HEK293 (cell line): ENCODE measurements at regions not wholly inside any gene's neighbourhood (a gene's known extent, or its start where the extent isn't known, plus 50 kb on each side); places are given as distances from the start of the nearest gene placed in this dataset.

Source experiments
- CTCF ChIA-PET: fragments of 350-600 bp; formaldehyde crosslinking; extraction: SDS; loops from one replicate; lab custom pipeline; 2021; ENCODE audit warnings: antibody characterized with exemption; lab: Yijun Ruan, JAX
- POLR2A ChIA-PET: fragments of 300-600 bp; formaldehyde crosslinking; extraction: SDS; loops from one replicate; lab custom pipeline; 2020; ENCODE audit warnings: antibody characterized with exemption, inconsistent platforms; lab: Yijun Ruan, JAX
- H3K27ac ChIP-seq: fragments of 200-500 bp; sonication (Bioruptor generic); 2 replicates; pipeline ENCODE4 v1.5.1; 2014; ENCODE audit warnings: low read depth, low read length, control low read depth, inconsistent platforms; ENCODE audit errors: extremely low read depth
- H3K36me3 ChIP-seq, 2 experiments: fragments of 200-500 bp in 1 of 2; sonication (Bioruptor generic) in 1 of 2; 1 replicate in 1 of 2; 2 replicates in 1 of 2; pipeline ENCODE4 v1.5.1; 2014 to 2017; ENCODE audit warnings: inconsistent platforms in 2 of 2, low read length in 2 of 2; ENCODE audit not compliant: control insufficient read depth in 2 of 2, insufficient read depth in 1 of 2
- H3K4me1 ChIP-seq: fragments of 200-500 bp; sonication (Bioruptor generic); 2 replicates; pipeline ENCODE4 v1.5.1; 2014; ENCODE audit warnings: mild to moderate bottlenecking, low read length, inconsistent platforms; ENCODE audit not compliant: control insufficient read depth, insufficient read depth
- H3K4me3 ChIP-seq: 2 replicates; pipeline ENCODE4 v1.5.1; 2011; ENCODE audit warnings: low read depth, mild to moderate bottlenecking, control low read depth, low read length, moderate library complexity
- H3K9me3 ChIP-seq: fragments of 200-500 bp; sonication (Bioruptor generic); 2 replicates; pipeline ENCODE4 v1.5.1; 2014; ENCODE audit warnings: low read depth, low read length, inconsistent platforms; ENCODE audit not compliant: control insufficient read depth, insufficient read depth
- ATF2 ChIP-seq: fragments of 450-650 bp; formaldehyde crosslinking; IDR thresholded peaks from 2 replicates; pipeline ENCODE4 v1.5.1; 2016; ENCODE audit warnings: missing biosample characterization, missing genetic modification characterization, low read depth
- EGR2 ChIP-seq: fragments of 450-650 bp; formaldehyde crosslinking; IDR thresholded peaks from 2 replicates; pipeline ENCODE4 v1.5.1; 2016; ENCODE audit warnings: low read depth, missing biosample characterization, missing genetic modification characterization
- IKZF3 ChIP-seq: fragments of 450-650 bp; IDR thresholded peaks from 2 replicates; pipeline ENCODE4 v1.5.0; 2018; ENCODE audit warnings: missing biosample characterization, mild to moderate bottlenecking, missing genetic modification characterization, moderate library complexity
- KLF17 ChIP-seq: fragments of 450-650 bp; formaldehyde crosslinking; IDR thresholded peaks from 2 replicates; pipeline ENCODE4 v1.5.1; 2016; ENCODE audit warnings: missing biosample characterization, missing genetic modification characterization
- PATZ1 ChIP-seq: fragments of 450-650 bp; formaldehyde crosslinking; IDR thresholded peaks from 2 replicates; pipeline ENCODE4 v1.5.1; 2016; ENCODE audit warnings: missing biosample characterization, missing genetic modification characterization
- PRDM1 ChIP-seq: fragments of 450-650 bp; formaldehyde crosslinking; IDR thresholded peaks from 2 replicates; pipeline ENCODE4; 2016; ENCODE audit warnings: missing biosample characterization, missing genetic modification characterization
- PRDM10 ChIP-seq: fragments of 450-650 bp; formaldehyde crosslinking; IDR thresholded peaks from 2 replicates; pipeline ENCODE4 v1.5.1; 2016; ENCODE audit warnings: missing biosample characterization, missing genetic modification characterization
- SP7 ChIP-seq: fragments of 450-650 bp; formaldehyde crosslinking; IDR thresholded peaks from 2 replicates; pipeline ENCODE4 v1.5.1; 2016; ENCODE audit warnings: missing biosample characterization, missing genetic modification characterization
- ZBTB1 ChIP-seq: fragments of 450-650 bp; formaldehyde crosslinking; IDR thresholded peaks from 2 replicates; pipeline ENCODE4 v1.5.1; 2016; ENCODE audit warnings: missing biosample characterization, missing genetic modification characterization
- ZEB2 ChIP-seq: fragments of 450-650 bp; formaldehyde crosslinking; IDR thresholded peaks from 2 replicates; pipeline ENCODE4 v1.5.1; 2016; ENCODE audit warnings: missing biosample characterization, missing genetic modification characterization
- ZFP37 ChIP-seq: fragments of 450-650 bp; formaldehyde crosslinking; IDR thresholded peaks from 2 replicates; pipeline ENCODE4 v1.5.1; 2016; ENCODE audit warnings: missing biosample characterization, missing genetic modification characterization
- ZNF112 ChIP-seq: fragments of 450-650 bp; formaldehyde crosslinking; IDR thresholded peaks from 2 replicates; pipeline ENCODE4 v1.5.0; 2017; ENCODE audit warnings: missing biosample characterization, missing genetic modification characterization
- ZNF18 ChIP-seq: fragments of 450-650 bp; formaldehyde crosslinking; IDR thresholded peaks from 2 replicates; pipeline ENCODE4 v1.5.1; 2016; ENCODE audit warnings: missing biosample characterization, missing genetic modification characterization
- ZNF211 ChIP-seq: fragments of 450-650 bp; formaldehyde crosslinking; IDR thresholded peaks from 2 replicates; pipeline ENCODE4 v1.5.1; 2016; ENCODE audit warnings: low read depth, missing biosample characterization, missing genetic modification characterization
- ZNF24 ChIP-seq: fragments of 450-650 bp; formaldehyde crosslinking; IDR thresholded peaks from 2 replicates; pipeline ENCODE4 v1.5.1; 2016; ENCODE audit warnings: missing biosample characterization, missing genetic modification characterization
- ZNF280C ChIP-seq: fragments of 450-650 bp; formaldehyde crosslinking; IDR thresholded peaks from 2 replicates; pipeline ENCODE4 v1.5.1; 2016; ENCODE audit warnings: missing biosample characterization, missing genetic modification characterization
- ZNF544 ChIP-seq: fragments of 450-650 bp; formaldehyde crosslinking; IDR thresholded peaks from 2 replicates; pipeline ENCODE4 v1.5.0; 2017; ENCODE audit warnings: missing biosample characterization, missing genetic modification characterization
- ZNF561 ChIP-seq: fragments of 450-650 bp; IDR thresholded peaks from 2 replicates; pipeline ENCODE4 v1.5.1; 2018; ENCODE audit warnings: missing biosample characterization, missing genetic modification characterization, borderline replicate concordance
- ZNF600 ChIP-seq: fragments of 450-650 bp; formaldehyde crosslinking; IDR thresholded peaks from 2 replicates; pipeline ENCODE4 v1.5.1; 2016; ENCODE audit warnings: missing biosample characterization, missing genetic modification characterization
- ZNF621 ChIP-seq: fragments of 450-650 bp; formaldehyde crosslinking; IDR thresholded peaks from 2 replicates; pipeline ENCODE4 v1.5.1; 2017; ENCODE audit warnings: missing biosample characterization, missing genetic modification characterization
- ZNF623 ChIP-seq: fragments of 450-650 bp; formaldehyde crosslinking; IDR thresholded peaks from 2 replicates; pipeline ENCODE4 v1.5.1; 2016; ENCODE audit warnings: missing biosample characterization, missing genetic modification characterization
- ZNF629 ChIP-seq: fragments of 450-650 bp; formaldehyde crosslinking; IDR thresholded peaks from 2 replicates; pipeline ENCODE4 v1.5.1; 2017; ENCODE audit warnings: missing biosample characterization, missing genetic modification characterization
- ZNF747 ChIP-seq: fragments of 450-650 bp; formaldehyde crosslinking; IDR thresholded peaks from 2 replicates; pipeline ENCODE4 v1.5.1; 2016; ENCODE audit warnings: missing biosample characterization, missing genetic modification characterization
- ZNF777 ChIP-seq: fragments of 450-650 bp; formaldehyde crosslinking; IDR thresholded peaks from 2 replicates; pipeline ENCODE4 v1.5.1; 2017; ENCODE audit warnings: missing biosample characterization, missing genetic modification characterization, borderline replicate concordance
- ZXDB ChIP-seq: fragments of 450-650 bp; formaldehyde crosslinking; IDR thresholded peaks from 2 replicates; pipeline ENCODE4 v1.5.1; 2016; ENCODE audit warnings: missing biosample characterization, missing genetic modification characterization

GRCh38 chr4:179692222-179692621 is 2250.0 kb upstream of the AGA start (continued):
- TF ChIP-seq ZFP37 (tag by site-specific recombination), result no peak
- no peak for TF ChIP-seq ATF2
- TF ChIP-seq PRDM10 (tag by site-specific recombination), result no peak
- TF ChIP-seq ZNF544 (tag by site-specific recombination), result no peak
- TF ChIP-seq IKZF3 (tag by site-specific recombination), result no peak
- no peak for TF ChIP-seq ZNF18 (tag by site-specific recombination)
- no peak for TF ChIP-seq ZBTB1
- TF ChIP-seq SP7 (tag by site-specific recombination), result no peak

- POLR2A ChIA-PET, result no interaction called here
- Histone ChIP-seq H3K4me3 (no peak overlapping the region), H3K9me3 (no peaks in the 10 kb centered on the region), H3K4me1 (no peaks in the 10 kb centered on the region), H3K27ac (no peak overlapping the region), H3K36me3 (no peaks in the 10 kb centered on the region)
- CTCF ChIA-PET, result no interaction called here
- TF ChIP-seq ZNF280C (tag by site-specific recombination), result no peak
- TF ChIP-seq ZEB2 (tag by site-specific recombination), result no peak
- no peak for TF ChIP-seq ZNF629 (tag by site-specific recombination)
- TF ChIP-seq ZNF747, result no peak
- no peak for TF ChIP-seq PATZ1 (tag by site-specific recombination)
- no peak for TF ChIP-seq EGR2 (tag by site-specific recombination)
- TF ChIP-seq ZNF777 (tag by site-specific recombination), result no peak
- no peak for TF ChIP-seq ZNF24 (tag by site-specific recombination)
- no peak for TF ChIP-seq PRDM1 (tag by site-specific recombination)
- TF ChIP-seq ZNF623 (tag by site-specific recombination), result no peak
- no peak for TF ChIP-seq ZNF600 (tag by site-specific recombination)
- no peak for TF ChIP-seq ZNF112 (tag by site-specific recombination)
- no peak for TF ChIP-seq ZNF621
- TF ChIP-seq ZNF561 (tag by site-specific recombination), result no peak
- no peak for TF ChIP-seq ATF2
- no peak for TF ChIP-seq KLF17
- no peak for TF ChIP-seq ZXDB (tag by site-specific recombination)
- TF ChIP-seq ZNF211, result no peak
These were observed 2252.9 kb upstream of the AGA start for GRCh38 chr4:179695175-179695574.
